ENCODE measurements at regions not wholly inside any gene's neighbourhood (a gene's known extent, or its start where the extent isn't known, plus 50 kb on each side); places are given as distances from the start of the nearest gene placed in this dataset.

DNA sequence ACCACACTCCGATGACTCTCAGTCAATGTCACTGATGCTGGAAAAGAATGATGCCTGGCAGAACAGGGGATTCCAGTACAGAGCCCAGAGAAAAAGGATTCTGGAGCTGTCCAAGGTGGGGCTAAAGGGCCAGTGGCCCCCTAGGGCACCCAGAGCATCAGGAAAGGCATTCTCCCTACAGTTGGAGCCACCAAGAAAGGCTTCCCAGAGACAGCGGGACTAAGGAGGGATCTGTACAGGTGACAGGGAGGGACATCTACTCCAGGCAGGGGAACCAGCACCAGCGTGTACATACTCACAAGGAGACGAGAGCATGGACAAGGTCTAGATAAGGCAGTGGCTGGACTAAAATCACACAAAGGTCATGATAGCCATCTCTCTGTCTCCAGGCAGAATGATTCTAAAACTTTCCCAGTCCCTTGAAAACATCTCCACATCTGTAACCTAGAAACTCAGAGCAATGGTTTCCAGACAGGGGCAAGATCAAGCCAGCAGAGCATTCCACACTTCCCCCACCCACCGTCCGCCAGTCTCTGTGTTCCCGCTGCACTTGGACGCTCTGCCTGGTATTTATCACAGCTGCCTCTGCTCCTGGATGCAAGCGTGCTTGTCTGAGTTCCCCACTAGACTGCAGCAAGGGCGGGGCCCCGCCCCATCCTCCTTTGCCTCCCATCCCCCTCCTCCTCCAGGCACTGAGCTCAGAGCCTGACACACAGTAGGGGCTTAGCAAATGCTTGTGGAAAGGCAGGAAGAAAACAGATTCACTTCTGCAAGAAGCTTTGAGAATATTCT lies 111.6 kb upstream of the ZC3H12A start:
- TF ChIP-seq, protein P1, sequence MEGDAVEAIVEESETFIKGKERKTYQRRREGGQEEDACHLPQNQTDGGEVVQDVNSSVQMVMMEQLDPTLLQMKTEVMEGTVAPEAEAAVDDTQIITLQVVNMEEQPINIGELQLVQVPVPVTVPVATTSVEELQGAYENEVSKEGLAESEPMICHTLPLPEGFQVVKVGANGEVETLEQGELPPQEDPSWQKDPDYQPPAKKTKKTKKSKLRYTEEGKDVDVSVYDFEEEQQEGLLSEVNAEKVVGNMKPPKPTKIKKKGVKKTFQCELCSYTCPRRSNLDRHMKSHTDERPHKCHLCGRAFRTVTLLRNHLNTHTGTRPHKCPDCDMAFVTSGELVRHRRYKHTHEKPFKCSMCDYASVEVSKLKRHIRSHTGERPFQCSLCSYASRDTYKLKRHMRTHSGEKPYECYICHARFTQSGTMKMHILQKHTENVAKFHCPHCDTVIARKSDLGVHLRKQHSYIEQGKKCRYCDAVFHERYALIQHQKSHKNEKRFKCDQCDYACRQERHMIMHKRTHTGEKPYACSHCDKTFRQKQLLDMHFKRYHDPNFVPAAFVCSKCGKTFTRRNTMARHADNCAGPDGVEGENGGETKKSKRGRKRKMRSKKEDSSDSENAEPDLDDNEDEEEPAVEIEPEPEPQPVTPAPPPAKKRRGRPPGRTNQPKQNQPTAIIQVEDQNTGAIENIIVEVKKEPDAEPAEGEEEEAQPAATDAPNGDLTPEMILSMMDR (IDR thresholded peaks at IDR 0.05; ENCODE audit: insufficient read depth, low read length, poor library complexity, severe bottlenecking), result no peak
- TF ChIP-seq EZH2phosphoT487 (conservative IDR thresholded peaks at IDR 0.05; ENCODE audit: low read length), result no peak

Measured in SU-DHL-6 (cell line).